ENCODE measurements at regions not wholly inside any gene's neighbourhood (a gene's known extent, or its start where the extent isn't known, plus 50 kb on each side); places are given as distances from the start of the nearest gene placed in this dataset.

DNA sequence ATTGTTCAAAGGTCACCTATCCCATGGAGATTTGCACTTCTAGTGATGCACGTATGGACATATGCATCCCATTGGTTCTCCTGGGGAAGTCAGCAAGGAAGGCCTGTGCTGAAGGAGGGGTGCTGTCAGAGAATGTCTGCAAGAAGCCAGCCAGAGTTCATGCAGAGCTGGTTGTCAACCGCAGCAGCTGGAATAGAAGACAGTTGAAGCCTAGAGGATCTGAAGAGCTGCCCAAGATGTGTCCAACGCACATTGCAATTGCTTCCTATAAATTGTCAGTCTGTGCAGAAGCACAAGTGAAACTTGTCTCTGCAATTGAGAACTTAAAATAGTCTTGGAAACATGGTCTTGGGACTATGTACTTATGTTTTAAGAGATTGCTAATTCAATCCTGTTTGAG is 82.1 kb upstream of the CNTNAP4 start:
- no peak overlapping the region for H3K27ac ChIP-seq
- POLR2A ChIA-PET: no interaction called here
- DNase-seq (ENCODE audit: low read depth in 1 of 2, low spot score in 1 of 2) (no peak), ATAC-seq (no peak), FAIRE-seq (no peak)
- H3K9me3 ChIP-seq: no peaks in the 10 kb centered on the region
- no peak overlapping the region for H3K4me3 ChIP-seq
- CTCF ChIA-PET: no interaction called here
- H3K4me2 ChIP-seq: no peak overlapping the region
- WGBS (ENCODE audit: missing lambda C conversion rate): 12% methylated on average over 3 of the region's 3 CpGs
- no peaks in the 10 kb centered on the region for H3K4me1 ChIP-seq
- no peak for TF ChIP-seq MAZ (IDR thresholded peaks at IDR 0.05; ENCODE audit: borderline replicate concordance, low read depth, low read length)
- TF ChIP-seq, protein P1, sequence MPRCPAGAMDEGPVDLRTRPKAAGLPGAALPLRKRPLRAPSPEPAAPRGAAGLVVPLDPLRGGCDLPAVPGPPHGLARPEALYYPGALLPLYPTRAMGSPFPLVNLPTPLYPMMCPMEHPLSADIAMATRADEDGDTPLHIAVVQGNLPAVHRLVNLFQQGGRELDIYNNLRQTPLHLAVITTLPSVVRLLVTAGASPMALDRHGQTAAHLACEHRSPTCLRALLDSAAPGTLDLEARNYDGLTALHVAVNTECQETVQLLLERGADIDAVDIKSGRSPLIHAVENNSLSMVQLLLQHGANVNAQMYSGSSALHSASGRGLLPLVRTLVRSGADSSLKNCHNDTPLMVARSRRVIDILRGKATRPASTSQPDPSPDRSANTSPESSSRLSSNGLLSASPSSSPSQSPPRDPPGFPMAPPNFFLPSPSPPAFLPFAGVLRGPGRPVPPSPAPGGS (IDR thresholded peaks at IDR 0.05): no peak
- no peak for TF ChIP-seq ESRRA (IDR thresholded peaks at IDR 0.05; ENCODE audit: borderline replicate concordance, low read length)
- no peak for TF ChIP-seq MAFK (IDR thresholded peaks at IDR 0.05; ENCODE audit: partially characterized antibody)
- no peak for TF ChIP-seq TP53 (CRISPR knock-in tag; IDR thresholded peaks at IDR 0.05)
- no peak for TF ChIP-seq TFCP2L1 (CRISPR knock-in tag; IDR thresholded peaks at IDR 0.05)
- TF ChIP-seq, protein P2, sequence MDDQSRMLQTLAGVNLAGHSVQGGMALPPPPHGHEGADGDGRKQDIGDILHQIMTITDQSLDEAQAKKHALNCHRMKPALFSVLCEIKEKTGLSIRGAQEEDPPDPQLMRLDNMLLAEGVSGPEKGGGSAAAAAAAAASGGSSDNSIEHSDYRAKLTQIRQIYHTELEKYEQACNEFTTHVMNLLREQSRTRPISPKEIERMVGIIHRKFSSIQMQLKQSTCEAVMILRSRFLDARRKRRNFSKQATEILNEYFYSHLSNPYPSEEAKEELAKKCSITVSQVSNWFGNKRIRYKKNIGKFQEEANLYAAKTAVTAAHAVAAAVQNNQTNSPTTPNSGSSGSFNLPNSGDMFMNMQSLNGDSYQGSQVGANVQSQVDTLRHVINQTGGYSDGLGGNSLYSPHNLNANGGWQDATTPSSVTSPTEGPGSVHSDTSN (IDR thresholded peaks at IDR 0.05): no peak
- no peak for TF ChIP-seq EHF (CRISPR knock-in tag; IDR thresholded peaks at IDR 0.05)
- no peak for TF ChIP-seq POLR2AphosphoS2 (conservative IDR thresholded peaks at IDR 0.05; ENCODE audit: low read length)
- no peak for TF ChIP-seq FOXS1 (CRISPR knock-in tag; IDR thresholded peaks at IDR 0.05)
- no peak for TF ChIP-seq CHD4 (IDR thresholded peaks at IDR 0.05; ENCODE audit: borderline replicate concordance)
- TF ChIP-seq, protein P3, sequence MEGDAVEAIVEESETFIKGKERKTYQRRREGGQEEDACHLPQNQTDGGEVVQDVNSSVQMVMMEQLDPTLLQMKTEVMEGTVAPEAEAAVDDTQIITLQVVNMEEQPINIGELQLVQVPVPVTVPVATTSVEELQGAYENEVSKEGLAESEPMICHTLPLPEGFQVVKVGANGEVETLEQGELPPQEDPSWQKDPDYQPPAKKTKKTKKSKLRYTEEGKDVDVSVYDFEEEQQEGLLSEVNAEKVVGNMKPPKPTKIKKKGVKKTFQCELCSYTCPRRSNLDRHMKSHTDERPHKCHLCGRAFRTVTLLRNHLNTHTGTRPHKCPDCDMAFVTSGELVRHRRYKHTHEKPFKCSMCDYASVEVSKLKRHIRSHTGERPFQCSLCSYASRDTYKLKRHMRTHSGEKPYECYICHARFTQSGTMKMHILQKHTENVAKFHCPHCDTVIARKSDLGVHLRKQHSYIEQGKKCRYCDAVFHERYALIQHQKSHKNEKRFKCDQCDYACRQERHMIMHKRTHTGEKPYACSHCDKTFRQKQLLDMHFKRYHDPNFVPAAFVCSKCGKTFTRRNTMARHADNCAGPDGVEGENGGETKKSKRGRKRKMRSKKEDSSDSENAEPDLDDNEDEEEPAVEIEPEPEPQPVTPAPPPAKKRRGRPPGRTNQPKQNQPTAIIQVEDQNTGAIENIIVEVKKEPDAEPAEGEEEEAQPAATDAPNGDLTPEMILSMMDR (IDR thresholded peaks at IDR 0.05): no peak
- no peak for TF ChIP-seq PHF8 (IDR thresholded peaks at IDR 0.05; ENCODE audit: borderline replicate concordance, low read depth)
- TF ChIP-seq RCOR1 (IDR thresholded peaks at IDR 0.05; ENCODE audit: low read depth, low read length): no peak
- TF ChIP-seq MYC (IDR thresholded peaks at IDR 0.05; ENCODE audit: borderline replicate concordance, low read length): no peak
- TF ChIP-seq, protein P4, sequence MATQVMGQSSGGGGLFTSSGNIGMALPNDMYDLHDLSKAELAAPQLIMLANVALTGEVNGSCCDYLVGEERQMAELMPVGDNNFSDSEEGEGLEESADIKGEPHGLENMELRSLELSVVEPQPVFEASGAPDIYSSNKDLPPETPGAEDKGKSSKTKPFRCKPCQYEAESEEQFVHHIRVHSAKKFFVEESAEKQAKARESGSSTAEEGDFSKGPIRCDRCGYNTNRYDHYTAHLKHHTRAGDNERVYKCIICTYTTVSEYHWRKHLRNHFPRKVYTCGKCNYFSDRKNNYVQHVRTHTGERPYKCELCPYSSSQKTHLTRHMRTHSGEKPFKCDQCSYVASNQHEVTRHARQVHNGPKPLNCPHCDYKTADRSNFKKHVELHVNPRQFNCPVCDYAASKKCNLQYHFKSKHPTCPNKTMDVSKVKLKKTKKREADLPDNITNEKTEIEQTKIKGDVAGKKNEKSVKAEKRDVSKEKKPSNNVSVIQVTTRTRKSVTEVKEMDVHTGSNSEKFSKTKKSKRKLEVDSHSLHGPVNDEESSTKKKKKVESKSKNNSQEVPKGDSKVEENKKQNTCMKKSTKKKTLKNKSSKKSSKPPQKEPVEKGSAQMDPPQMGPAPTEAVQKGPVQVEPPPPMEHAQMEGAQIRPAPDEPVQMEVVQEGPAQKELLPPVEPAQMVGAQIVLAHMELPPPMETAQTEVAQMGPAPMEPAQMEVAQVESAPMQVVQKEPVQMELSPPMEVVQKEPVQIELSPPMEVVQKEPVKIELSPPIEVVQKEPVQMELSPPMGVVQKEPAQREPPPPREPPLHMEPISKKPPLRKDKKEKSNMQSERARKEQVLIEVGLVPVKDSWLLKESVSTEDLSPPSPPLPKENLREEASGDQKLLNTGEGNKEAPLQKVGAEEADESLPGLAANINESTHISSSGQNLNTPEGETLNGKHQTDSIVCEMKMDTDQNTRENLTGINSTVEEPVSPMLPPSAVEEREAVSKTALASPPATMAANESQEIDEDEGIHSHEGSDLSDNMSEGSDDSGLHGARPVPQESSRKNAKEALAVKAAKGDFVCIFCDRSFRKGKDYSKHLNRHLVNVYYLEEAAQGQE (IDR thresholded peaks at IDR 0.05): no peak
- no peak for TF ChIP-seq CBX2 (IDR thresholded peaks at IDR 0.05; ENCODE audit: borderline replicate concordance, low read depth)
- TF ChIP-seq, protein P5, sequence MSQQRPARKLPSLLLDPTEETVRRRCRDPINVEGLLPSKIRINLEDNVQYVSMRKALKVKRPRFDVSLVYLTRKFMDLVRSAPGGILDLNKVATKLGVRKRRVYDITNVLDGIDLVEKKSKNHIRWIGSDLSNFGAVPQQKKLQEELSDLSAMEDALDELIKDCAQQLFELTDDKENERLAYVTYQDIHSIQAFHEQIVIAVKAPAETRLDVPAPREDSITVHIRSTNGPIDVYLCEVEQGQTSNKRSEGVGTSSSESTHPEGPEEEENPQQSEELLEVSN (IDR thresholded peaks at IDR 0.05; ENCODE audit: borderline replicate concordance, low read depth): no peak
- TF ChIP-seq RARB (CRISPR knock-in tag; IDR thresholded peaks at IDR 0.05): no peak
- TF ChIP-seq, protein P6, sequence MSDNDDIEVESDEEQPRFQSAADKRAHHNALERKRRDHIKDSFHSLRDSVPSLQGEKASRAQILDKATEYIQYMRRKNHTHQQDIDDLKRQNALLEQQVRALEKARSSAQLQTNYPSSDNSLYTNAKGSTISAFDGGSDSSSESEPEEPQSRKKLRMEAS (IDR thresholded peaks at IDR 0.05): no peak
